HG03575 (cell line): ENCODE measurements at regions not wholly inside any gene's neighbourhood (a gene's known extent, or its start where the extent isn't known, plus 50 kb on each side); places are given as distances from the start of the nearest gene placed in this dataset.

Experiments
- ATAC-seq: cut with Tn5 transposase; IDR thresholded peaks from one replicate; pipeline ENCODE4 v1.9.1; 2021; ENCODE audit not compliant: unreplicated experiment, insufficient number of reproducible peaks, low FRiP score; ENCODE audit errors: extremely low read depth

DNA sequence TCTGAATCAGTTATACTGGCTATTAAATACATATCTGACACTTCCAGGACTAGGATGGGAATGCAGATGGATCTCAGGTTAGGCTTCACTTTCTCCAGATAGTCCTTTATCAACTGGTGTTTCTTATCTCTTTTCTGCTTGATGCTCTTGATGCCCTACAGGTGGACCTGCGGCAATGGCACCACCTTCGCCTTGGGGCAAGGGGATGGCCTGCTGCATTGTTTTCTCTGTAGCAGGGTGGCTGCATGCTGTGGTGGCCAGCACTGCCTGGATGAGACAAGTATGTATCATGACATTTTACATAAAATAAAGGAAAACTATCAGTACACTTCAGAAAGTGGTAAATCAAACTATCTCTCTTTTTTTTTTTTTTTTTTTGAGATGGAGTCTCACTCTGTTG is 217.7 kb upstream of the ZP4 start:
- ATAC-seq = no peak

- no peak for ATAC-seq
These were observed 216.6 kb upstream of the ZP4 start for GRCh38 chr1:238107322-238107721.

DNA sequence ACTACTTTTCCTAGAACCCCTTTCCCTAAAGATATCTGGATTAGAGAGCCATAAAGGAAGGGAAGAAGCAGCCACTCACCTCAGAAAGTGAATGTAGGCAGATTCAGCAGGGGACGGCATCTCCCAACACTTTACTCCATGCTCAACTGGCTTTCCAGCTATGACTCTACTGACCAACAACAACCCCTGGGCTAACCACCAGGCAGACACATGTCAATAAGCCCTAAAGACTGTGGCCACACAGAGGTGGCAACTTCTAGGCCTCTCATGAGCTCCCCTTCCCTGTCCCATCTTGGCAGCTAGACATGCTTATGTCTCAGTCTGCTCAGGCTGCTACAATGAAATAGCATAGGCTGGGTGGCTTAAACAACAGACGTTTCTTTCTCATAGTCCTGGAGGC is 214.0 kb upstream of the ZP4 start:
- no peak for ATAC-seq

GRCh38 chr1:238101923-238102322 is 211.2 kb upstream of the ZP4 start:
- no peak for ATAC-seq

DNA sequence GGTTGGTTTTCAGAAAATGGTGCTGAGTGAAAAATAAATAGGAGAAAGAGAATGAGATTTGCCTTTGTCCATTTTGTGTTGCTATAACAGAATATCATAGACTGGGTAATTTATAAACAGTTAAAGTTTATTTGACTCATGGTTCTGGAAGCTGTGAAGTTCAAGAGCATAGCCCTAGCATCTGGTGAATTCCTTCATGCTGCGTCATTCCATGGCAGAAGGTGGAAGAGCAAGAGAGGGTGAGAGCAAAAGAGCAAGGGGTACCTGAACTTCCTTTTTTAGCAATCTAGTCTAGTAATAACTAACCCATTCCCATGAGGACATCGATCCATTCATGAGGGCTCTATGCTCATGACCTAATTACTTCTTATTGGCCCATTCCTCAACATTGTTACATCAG is 209.1 kb upstream of the ZP4 start:
- ATAC-seq = no peak

DNA sequence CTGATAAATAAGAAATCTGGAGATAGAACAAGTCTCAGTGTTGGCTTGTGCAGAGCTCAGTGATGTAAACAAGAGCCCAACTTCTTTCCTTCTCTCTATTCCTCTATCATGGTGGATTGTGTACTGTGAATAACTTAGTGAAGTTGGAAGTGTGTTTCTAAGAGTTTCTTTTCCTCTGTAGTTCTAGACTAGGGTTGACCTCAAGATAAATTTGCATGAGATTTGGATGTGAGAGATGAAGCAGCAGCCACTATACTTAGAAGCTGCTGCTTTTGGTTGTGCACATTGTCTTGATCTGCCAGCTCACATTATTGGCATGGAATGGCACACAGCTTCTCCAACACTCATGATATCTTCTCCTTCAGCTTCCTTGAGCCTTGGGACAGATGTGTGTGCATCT is 198.9 kb upstream of the ZP4 start:
- ATAC-seq = no peak

GRCh38 chr1:238088560-238089290 is 198.0 kb upstream of the ZP4 start:
- ATAC-seq = no peak

- no peak for ATAC-seq
These were observed 183.3 kb upstream of the ZP4 start for GRCh38 chr1:238073991-238074390.

DNA sequence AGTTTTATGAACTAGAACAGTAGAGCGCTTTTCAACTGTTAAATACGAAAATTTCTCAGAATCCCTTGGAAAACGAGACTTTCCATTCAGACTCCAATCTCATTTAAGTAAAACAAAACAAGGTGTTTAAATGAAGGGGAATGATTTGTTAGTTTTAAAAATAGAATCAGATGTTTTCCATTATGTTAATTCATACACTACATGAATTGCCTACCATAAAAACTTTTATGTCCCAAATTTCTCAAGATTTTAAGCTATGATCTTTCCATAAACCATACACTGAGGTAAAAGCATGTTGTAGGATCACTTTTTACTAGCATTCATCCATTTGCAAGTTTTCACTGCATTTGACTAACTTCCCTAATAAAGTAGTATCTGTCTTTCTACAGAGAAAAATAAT is 180.3 kb upstream of the ZP4 start:
- ATAC-seq = no peak

- peak; percentile 44 for ATAC-seq
These were observed 172.7 kb upstream of the ZP4 start for GRCh38 chr1:238063454-238063853.

DNA sequence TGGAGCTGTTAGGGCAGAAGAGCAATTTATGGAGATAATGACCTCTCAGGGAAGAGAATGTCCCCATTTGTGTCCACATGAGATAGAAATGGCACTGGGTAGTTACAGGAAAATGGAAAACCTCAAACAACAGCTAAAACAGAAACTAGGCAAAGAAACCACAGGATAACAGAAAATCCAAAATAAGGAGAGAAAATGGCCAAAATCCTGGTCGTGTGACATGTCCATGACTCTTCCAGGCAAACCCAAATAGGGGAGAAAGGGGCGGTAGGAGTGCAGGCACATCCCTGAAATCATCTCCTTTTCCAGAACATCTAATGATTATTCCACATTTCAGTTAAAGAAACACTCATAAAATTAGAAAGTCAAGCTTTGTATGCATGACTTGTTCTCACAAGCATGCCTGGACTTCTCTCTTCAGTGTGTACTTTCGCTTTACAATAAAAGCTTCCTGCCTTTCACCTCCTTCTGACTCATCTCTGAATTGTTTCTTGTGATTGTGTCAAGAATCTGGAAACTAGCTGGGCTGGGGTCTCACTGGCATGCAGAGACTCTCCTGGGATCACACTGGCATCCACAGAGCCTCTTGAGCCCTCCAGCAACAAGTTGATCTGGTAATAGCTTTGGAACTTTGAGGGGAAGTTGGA is 171.4 kb upstream of the ZP4 start:
- ATAC-seq = peak; percentile 39

GRCh38 chr1:238060061-238060460 is 169.3 kb upstream of the ZP4 start:
- ATAC-seq = peak; percentile 38

DNA sequence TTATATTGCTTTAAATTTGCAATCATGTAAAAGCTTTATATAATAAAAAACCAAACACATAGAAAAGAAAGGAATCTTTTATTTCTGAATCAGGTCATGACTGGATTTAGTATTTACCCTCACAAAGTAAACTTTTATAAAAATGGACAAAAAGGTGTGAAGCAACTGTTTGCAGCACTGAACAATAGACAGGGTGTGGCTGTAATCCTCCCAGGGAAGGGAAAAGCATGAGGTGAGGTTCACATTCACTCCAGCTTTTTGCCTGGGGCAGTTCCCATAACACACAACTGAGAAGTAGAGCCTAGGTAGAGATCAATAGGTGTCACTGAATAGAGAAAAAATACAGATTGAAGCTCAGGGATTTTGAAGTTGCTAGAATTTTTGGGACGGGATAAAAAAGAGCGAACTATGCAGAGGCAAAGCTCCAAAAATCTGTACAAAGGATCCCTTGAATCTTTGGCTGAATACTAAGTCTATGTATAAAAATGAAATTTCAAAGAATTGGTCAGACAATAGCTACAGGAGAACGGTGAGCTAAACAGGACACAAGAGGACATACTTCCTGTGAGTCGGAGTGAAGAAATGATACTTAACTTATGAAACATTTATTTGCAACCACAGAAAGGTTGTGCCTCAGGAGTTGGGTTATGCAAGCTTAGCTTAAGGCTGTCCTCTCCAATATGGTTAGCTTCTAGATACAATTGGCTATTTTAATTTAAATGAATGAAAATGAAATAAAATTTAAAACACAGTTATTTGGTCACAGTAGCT is 162.0 kb upstream of the ZP4 start:
- ATAC-seq = no peak

DNA sequence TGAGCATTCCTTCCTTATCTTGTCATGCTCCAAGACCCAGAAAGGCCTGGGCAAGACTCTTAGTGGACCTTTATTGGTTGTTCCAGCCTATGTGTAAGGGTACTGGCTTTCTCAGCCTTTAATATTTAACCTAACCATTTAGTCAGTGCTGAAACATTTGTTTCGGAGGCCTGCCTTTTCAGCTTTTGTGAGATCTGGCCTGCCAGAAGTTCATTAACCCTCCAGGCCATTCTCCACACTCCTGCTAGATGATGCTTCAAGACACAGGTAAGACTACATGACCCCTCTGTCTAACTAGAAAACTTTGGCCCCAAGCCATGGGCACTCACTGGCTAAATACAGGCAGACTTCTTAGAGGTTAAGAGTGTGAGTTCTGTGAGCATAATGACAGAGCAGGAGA is 138.4 kb upstream of the ZP4 start:
- ATAC-seq = no peak

DNA sequence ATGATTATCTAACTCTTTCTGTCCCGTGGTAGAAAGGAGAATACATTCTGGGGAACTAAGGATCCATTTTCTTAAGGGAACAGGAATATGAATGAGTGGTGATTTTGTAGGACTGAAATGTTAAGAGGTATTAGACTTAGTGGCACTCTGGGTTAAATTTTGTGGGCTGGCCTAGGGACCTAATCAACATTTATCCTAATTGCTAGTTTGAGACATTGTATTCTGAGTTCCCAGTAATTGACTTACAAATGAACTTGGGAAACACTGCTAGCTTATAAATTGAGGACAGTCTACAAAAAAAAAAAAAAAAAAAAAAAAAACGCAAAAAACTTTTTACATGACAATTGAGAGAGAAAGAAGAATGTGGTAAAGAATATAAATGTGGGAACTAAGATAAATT is 136.6 kb upstream of the ZP4 start:
- no peak for ATAC-seq

DNA sequence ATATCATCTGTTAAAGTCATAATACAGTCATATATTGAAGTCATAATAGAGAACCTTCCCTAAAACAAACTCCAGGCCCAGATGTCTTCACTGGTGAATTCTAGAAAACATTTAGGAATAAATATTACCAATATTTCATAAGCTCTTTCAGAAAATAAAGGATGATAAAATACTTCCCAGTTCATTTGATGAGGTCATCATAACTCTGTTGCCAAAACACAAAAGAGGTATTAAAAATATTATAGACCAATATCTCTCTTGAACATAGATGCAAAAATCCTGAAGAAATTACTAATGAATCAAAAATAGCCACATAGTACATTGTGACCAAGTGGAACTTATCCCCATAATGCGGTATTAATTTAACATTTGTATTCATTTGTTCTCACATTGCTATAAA is 132.4 kb upstream of the ZP4 start:
- no peak for ATAC-seq

GRCh38 chr1:238018214-238018613 is 127.5 kb upstream of the ZP4 start:
- ATAC-seq = no peak

DNA sequence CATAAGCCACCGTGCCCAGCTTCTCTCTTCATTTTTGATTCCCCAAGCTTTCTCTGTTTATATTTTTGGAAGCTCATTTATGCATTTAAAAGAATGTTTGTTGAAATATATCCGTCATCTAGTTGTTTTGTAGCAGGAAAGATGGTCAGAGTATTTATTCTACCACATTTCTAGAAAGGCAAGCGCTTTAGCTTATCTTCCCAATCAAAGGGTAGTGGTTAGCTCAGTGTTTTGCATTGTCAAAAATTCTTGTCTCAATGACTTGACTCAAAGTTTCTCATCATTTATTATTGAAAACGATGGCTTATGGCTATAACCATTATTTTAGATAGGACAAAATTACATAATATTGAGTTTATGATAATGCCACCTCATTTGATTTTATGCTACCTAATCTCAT is 116.1 kb upstream of the ZP4 start:
- no peak for ATAC-seq

- no peak for ATAC-seq
These were observed 114.4 kb upstream of the ZP4 start for GRCh38 chr1:238005116-238005515.

GRCh38 chr1:238001818-238002217 is 111.1 kb upstream of the ZP4 start:
- ATAC-seq = no peak
